ENCODE measurements at regions not wholly inside any gene's neighbourhood (a gene's known extent, or its start where the extent isn't known, plus 50 kb on each side); places are given as distances from the start of the nearest gene placed in this dataset.

DNA sequence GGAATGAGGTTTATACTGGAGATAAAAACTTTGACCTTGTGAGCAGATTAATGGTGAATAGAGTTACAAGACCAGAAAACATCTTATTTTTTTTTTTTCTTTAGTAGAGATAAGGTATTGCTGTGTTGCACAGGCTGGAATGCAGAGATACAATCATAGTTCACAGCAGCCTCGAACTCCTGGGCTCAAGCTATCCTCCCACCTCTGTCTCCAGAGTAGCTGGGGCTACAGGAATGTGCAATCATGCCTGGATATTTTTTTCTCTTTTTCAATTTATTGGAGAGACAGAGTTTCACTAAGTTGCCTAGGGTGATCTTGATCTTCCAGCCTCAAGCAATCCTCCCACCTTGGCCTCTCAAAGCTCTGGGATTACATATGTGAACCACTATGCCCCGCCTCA is 2139.1 kb downstream of the PCDH9 start:
- TF ChIP-seq CTCF (IDR thresholded peaks at IDR 0.05; ENCODE audit: insufficient read depth, low read length, missing control alignments): no peak
- ChIA-PET POLR2A (no interaction called here), CTCF (no interaction called here)
- no peak overlapping the region for H3K4me3 ChIP-seq (ENCODE audit: low read depth, low read length)
- DNase-seq (ENCODE audit: low read depth, low spot score): no peak

DNA sequence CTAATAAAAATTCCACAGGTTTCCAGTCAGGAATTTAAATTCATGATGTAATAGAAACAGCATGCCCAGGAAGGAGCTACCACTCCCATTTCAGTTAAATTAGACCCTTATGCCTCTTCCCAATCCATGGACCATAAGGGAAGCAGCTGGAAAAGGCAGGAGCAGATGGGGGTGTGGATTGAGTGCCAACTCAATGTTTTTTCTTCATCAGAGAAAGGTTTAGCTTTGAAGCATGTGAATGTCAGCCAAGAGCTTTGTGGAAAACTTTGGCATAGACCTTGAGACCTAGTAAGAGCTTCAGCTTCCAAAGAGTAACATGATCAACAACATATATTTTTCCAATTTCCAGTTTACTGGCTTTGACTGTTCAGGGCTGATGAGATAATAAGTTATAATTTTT is 2139.9 kb downstream of the PCDH9 start:
- CTCF ChIA-PET: no interaction called here
- no peak for DNase-seq (ENCODE audit: low read depth, low spot score)
- TF ChIP-seq CTCF (IDR thresholded peaks at IDR 0.05; ENCODE audit: insufficient read depth, low read length, missing control alignments): no peak
- no peak overlapping the region for H3K4me3 ChIP-seq (ENCODE audit: low read depth, low read length)
- POLR2A ChIA-PET: no interaction called here

- no peak for TF ChIP-seq CTCF (IDR thresholded peaks at IDR 0.05; ENCODE audit: insufficient read depth, low read length, missing control alignments)
- no peak for DNase-seq (ENCODE audit: low read depth, low spot score)
- POLR2A ChIA-PET: no interaction called here
- no peak overlapping the region for H3K4me3 ChIP-seq (ENCODE audit: low read depth, low read length)
- CTCF ChIA-PET: no interaction called here
Measured at GRCh38 chr13:65088906-65089305, 2141.2 kb downstream of the PCDH9 start.

DNA sequence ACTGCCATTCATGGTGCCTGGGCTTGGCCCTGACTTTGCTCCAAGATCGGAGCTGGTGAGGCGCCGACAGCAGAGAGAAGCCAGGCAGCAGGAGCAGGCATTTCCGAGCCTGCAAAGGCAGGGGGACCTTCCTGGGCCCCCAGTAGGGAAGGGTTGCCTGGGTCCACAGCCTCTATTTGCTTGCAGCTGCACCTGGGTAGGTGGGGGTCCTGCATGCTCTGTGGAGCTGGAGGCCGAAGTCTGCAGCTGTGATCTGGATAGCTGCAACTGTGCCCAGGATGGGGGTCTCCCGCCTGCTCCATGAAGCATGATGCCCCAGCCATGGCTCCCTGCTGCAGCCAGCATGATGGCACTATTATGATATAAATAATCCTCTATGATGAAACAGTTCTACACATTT is 2144.2 kb downstream of the PCDH9 start:
- no peak for DNase-seq (ENCODE audit: low read depth, low spot score)
- TF ChIP-seq CTCF (IDR thresholded peaks at IDR 0.05; ENCODE audit: insufficient read depth, low read length, missing control alignments): no peak
- H3K4me3 ChIP-seq (ENCODE audit: low read depth, low read length): no peak overlapping the region
- CTCF ChIA-PET: no interaction called here
- POLR2A ChIA-PET: no interaction called here

GRCh38 chr13:65074248-65074647 is 2155.9 kb downstream of the PCDH9 start:
- POLR2A ChIA-PET: no interaction called here
- no peak for DNase-seq (ENCODE audit: low read depth, low spot score)
- no peak for TF ChIP-seq CTCF (IDR thresholded peaks at IDR 0.05; ENCODE audit: insufficient read depth, low read length, missing control alignments)
- no peak overlapping the region for H3K4me3 ChIP-seq (ENCODE audit: low read depth, low read length)
- CTCF ChIA-PET: no interaction called here

- H3K4me3 ChIP-seq (ENCODE audit: low read depth, low read length): no peak overlapping the region
- no peak for DNase-seq (ENCODE audit: low read depth, low spot score)
- TF ChIP-seq CTCF (IDR thresholded peaks at IDR 0.05; ENCODE audit: insufficient read depth, low read length, missing control alignments): no peak
- POLR2A ChIA-PET: no interaction called here
- CTCF ChIA-PET: no interaction called here
Measured at GRCh38 chr13:65064967-65065366, 2165.2 kb downstream of the PCDH9 start.
